ENCODE measurements at regions not wholly inside any gene's neighbourhood (a gene's known extent, or its start where the extent isn't known, plus 50 kb on each side); places are given as distances from the start of the nearest gene placed in this dataset.

- Histone ChIP-seq H2BK12ac (ENCODE audit: insufficient read length, low read depth, low read length) (no peak overlapping the region), H3K23me2 (ENCODE audit: insufficient read length, low read depth, low read length, poor library complexity, severe bottlenecking) (no peaks in the 10 kb centered on the region), H2AK5ac (ENCODE audit: insufficient read length, low read length) (no peak overlapping the region), H2BK5ac (ENCODE audit: insufficient read length, low read length) (no peak overlapping the region), H3K79me1 (ENCODE audit: insufficient read depth, low read depth, low read length, poor library complexity, severe bottlenecking) (no peaks in the 10 kb centered on the region), H3K9me3 (ENCODE audit: control insufficient read depth, low read depth, low read length) (no peaks in the 10 kb centered on the region), H3K27me3 (ENCODE audit: insufficient read depth, low read length) (no peaks in the 10 kb centered on the region), H2BK15ac (ENCODE audit: low read depth, low read length) (no peak overlapping the region), H4K20me1 (ENCODE audit: control insufficient read depth, insufficient read depth, insufficient read length) (no peaks in the 10 kb centered on the region), H3K4me1 (ENCODE audit: insufficient read depth, low read length) (no peaks in the 10 kb centered on the region), H3K79me2 (ENCODE audit: insufficient read depth, low read length) (no peaks in the 10 kb centered on the region), H3K14ac (ENCODE audit: insufficient read depth, low read length) (no peak overlapping the region), H3T11ph (ENCODE audit: low read length) (no peak overlapping the region), H3K56ac (ENCODE audit: insufficient read length, low read depth, low read length) (no peak overlapping the region), H2AFZ (ENCODE audit: low read length) (no peak overlapping the region), H2BK120ac (ENCODE audit: low read depth, low read length, poor library complexity, severe bottlenecking) (no peak overlapping the region), H4K5ac (ENCODE audit: insufficient read length, low read depth, low read length) (no peak overlapping the region), H2BK20ac (ENCODE audit: low read depth, low read length, poor library complexity, severe bottlenecking) (no peak overlapping the region), H3K18ac (ENCODE audit: insufficient read length, low read depth, low read length) (no peak overlapping the region), H3K4me2 (ENCODE audit: insufficient read depth, insufficient read length, low read length) (no peak overlapping the region), H3K9ac (ENCODE audit: extremely low read depth, insufficient read length, low read length) (no peak overlapping the region), H3K4ac (ENCODE audit: low read depth, low read length) (no peak overlapping the region), H3K27ac (ENCODE audit: insufficient read length, low read depth, low read length) (no peak overlapping the region), H4K91ac (ENCODE audit: insufficient read length, low read depth, low read length) (no peak overlapping the region), H4K8ac (replicated peaks; ENCODE audit: insufficient read length, low read depth, low read length) (no peak overlapping the region), H3K23ac (ENCODE audit: insufficient read length, low read depth, low read length) (no peak overlapping the region)
- no CpG with 5 or more reads among the region's 3 CpGs for WGBS (ENCODE audit: extremely low coverage, insufficient read length, low lambda C conversion rate)
- Mint-ChIP-seq H3K36me3 (ENCODE audit: insufficient read depth in 1 of 3, low read depth in 3 of 3) (no peaks in the 10 kb centered on the region), H3K9me3 (no peaks in the 10 kb centered on the region), H3K27ac (no peak overlapping the region), H3K4me1 (peaks cover 0 to 4% of the 10 kb centered on the region in 2 experiments; a peak in 1 of 4 replicates), H3K27me3 (ENCODE audit: low read depth) (peaks cover 1% of the 10 kb centered on the region; the same call in 1 of the 2 replicates), H3K4me3 (no peak overlapping the region)
- no peak for DNase-seq
- no peak for TF ChIP-seq CTCF (conservative IDR thresholded peaks at IDR 0.05)
Measured at GRCh38 chr16:14335297-14335696, 264.2 kb downstream of the MRTFB start.

All from H9 (cell line).